HL-60 (cell line): ENCODE measurements at regions not wholly inside any gene's neighbourhood (a gene's known extent, or its start where the extent isn't known, plus 50 kb on each side); places are given as distances from the start of the nearest gene placed in this dataset.

Source experiments
- CTCF ChIP-seq: IDR thresholded peaks from one replicate; pipeline ENCODE4 v1.5.1; 2011; ENCODE audit warnings: low read length, control low read depth, inconsistent platforms; ENCODE audit not compliant: insufficient read depth
- POLR2AphosphoS5 ChIP-seq: IDR thresholded peaks from 2 replicates; pipeline ENCODE4 v1.6.1; 2012; ENCODE audit warnings: low read depth
- SPI1 ChIP-seq: IDR thresholded peaks from 2 replicates; pipeline ENCODE4 v1.6.1; 2012; ENCODE audit warnings: low read depth, mild to moderate bottlenecking, borderline replicate concordance
- TF ChIP-seq, protein P1 (sequence below): IDR thresholded peaks from 2 replicates; pipeline ENCODE4 v1.6.1; 2012; ENCODE audit warnings: low read depth; ENCODE audit not compliant: insufficient replicate concordance

- no peak for TF ChIP-seq CTCF
- TF ChIP-seq, protein P1, sequence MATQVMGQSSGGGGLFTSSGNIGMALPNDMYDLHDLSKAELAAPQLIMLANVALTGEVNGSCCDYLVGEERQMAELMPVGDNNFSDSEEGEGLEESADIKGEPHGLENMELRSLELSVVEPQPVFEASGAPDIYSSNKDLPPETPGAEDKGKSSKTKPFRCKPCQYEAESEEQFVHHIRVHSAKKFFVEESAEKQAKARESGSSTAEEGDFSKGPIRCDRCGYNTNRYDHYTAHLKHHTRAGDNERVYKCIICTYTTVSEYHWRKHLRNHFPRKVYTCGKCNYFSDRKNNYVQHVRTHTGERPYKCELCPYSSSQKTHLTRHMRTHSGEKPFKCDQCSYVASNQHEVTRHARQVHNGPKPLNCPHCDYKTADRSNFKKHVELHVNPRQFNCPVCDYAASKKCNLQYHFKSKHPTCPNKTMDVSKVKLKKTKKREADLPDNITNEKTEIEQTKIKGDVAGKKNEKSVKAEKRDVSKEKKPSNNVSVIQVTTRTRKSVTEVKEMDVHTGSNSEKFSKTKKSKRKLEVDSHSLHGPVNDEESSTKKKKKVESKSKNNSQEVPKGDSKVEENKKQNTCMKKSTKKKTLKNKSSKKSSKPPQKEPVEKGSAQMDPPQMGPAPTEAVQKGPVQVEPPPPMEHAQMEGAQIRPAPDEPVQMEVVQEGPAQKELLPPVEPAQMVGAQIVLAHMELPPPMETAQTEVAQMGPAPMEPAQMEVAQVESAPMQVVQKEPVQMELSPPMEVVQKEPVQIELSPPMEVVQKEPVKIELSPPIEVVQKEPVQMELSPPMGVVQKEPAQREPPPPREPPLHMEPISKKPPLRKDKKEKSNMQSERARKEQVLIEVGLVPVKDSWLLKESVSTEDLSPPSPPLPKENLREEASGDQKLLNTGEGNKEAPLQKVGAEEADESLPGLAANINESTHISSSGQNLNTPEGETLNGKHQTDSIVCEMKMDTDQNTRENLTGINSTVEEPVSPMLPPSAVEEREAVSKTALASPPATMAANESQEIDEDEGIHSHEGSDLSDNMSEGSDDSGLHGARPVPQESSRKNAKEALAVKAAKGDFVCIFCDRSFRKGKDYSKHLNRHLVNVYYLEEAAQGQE, result no peak
- no peak for TF ChIP-seq POLR2AphosphoS5
- no peak for TF ChIP-seq SPI1
Measured at GRCh38 chr5:39891376-39891775, 466.6 kb upstream of the DAB2 start.
